Glomerular endothelial cell (primary cell): ENCODE measurements at regions not wholly inside any gene's neighbourhood (a gene's known extent, or its start where the extent isn't known, plus 50 kb on each side); places are given as distances from the start of the nearest gene placed in this dataset.
"Not testable (repeated sequence)": the region's sequence is repeated elsewhere in the genome, so short reads cannot be mapped to it uniquely, and the experiment has no call there.

Experiments used
- DNase-seq: peaks from one replicate; pipeline ENCODE4 v3.0.0-alpha.2; 2011; ENCODE audit warnings: low read depth, low spot score; ENCODE audit errors: extremely low read depth

DNA sequence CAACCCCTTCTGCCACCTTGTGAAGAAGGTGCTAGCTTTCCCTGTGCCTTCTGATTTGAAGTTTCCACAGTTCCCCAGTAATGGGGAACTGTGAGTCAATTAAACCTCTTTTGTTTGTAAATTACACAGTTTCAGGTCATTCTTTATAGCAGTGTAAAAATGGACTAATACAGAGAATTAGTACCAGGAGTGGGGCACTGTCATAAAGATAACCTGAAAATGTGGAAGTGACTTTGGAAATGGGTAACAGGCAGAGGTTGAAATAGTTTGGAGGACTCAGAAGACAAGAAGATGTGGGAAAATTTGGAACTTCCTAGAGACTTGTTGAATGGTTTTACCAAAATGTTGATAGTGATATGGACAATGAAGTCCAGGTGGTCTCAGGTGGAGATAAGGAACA is 131.0 kb upstream of the HAND2 start:
- no peak for DNase-seq

DNA sequence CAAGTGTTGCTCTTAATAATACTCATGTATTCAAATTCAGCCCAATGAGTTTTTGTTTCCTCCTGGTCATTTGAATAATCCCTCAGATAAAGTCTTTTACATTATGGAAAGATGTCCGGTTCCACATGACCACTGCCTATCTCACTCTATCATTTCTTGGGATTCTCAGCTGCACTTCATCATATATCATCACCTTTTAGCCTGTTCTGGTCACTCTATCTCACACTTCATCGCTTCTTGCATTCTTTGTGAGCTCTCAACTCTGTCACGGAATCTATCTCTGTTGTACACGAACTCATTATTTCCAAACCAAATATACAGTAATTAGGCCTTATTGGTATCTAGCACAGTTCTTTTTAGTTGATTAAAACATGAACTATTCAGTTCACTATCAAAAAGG is 126.9 kb upstream of the HAND2 start:
- DNase-seq = no peak

DNA sequence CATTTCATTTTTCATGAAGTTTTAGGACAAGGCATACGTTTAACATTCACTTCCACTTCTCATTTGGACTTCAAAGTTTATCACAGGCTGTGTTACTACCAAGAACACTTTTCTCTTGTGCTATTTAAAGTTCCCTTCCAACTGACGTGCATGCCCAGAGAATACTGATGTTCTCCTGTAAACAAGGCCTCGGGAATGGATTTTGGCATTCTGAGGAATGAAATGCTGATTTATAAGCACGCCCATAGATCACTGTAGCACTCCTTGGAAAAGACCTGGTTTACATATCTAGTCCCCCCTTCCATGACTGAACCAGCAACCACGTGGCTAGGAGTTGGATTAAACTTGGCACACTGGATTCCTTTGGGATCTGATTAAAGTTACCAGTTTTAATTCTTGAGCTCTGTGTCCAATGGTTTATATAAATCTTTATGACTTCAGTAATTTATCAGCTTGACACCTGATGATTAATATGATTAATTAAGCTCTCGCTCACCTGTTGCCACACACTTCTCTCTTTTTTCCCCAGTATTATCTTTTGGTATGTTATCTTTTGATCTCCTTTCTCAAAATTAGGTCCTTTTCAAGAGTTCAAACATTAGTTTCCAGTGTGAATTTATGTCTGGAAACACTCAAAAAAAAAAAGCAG is 122.4 kb upstream of the HAND2 start:
- DNase-seq = no peak

DNA sequence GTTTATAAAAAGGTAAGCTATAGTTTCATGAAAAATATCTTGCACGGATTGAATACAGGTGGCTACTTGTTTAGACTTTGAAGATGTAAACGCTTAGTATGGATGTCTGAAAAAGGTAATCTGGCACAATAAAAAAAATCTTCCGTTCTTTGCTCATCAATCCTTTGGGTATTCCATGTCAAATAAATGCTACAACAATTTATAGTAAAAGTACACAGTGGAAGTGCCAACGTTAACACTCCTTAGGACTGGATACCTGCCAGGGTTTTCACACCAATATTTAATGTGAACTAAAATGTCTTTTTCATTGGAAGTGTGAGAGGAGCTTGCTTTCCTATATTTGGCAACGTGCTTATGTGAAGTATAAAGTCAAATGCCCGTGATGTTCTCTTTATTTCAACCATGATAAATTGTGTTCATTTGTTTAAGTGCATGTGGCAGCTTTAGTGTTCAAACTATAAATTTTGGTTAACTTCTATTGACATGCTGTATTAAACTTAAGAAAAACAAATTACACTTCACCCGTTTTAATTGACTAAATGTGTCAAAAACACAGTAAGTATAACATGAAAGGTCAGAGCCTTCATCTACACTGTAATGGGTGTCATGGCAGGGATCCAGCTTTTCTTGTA is 121.7 kb upstream of the HAND2 start:
- no peak for DNase-seq

DNA sequence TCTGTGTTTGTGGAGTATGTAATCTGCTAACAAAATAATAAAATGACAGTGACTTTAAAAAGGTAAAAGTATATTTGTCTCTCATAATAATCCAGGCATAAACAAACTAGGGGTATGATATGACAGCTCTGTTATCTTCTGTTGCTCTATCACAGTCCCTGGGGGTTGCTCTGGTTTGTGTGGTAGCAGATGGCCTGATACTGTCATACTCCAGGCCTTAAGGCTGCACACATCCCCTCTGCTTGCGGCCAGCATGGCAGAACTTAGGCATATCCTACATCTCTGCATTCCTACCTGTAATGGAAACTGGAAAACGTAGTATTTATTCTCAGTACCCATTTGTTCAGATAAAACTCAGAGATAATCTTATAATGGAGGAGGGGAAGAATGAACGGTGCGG is 117.9 kb upstream of the HAND2 start:
- DNase-seq = no peak

DNA sequence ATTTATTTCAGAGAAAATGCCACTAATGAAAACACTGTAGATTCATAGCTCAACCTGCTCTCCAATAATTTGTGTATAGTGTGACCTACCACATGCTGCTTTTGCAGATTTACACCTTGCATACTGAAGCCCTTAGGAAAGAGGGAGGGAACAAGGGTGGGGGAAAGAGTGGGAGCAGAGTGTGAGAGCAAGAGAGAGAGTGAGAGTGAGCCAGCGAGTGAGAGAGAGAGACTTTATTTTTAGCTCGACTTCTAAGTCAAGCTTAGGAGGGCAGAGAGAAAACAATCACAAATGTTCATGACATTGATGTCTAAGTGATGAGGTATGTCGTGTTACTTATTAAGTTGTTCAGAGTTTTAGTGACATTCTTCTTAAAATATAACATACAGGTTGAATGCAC is 112.5 kb upstream of the HAND2 start:
- no peak for DNase-seq

DNA sequence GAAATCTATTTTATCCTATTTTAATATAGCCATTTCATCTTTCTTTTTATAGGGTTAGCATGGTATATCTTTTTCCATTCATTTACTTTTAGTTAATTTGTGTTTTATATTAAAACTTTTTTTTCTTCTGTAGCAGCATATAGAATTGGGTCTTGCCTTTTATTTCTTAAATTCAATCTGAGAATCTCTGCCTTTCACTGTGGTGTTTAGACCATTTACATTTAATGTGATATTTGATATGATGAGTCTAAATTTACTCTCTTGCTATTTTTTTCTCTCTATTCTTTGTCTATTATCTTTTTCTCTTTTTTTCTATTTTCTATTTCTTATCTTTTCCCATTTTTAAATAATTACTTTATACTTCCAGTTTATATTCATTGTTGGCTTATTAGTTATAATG is 105.4 kb upstream of the HAND2 start:
- DNase-seq = no peak

DNA sequence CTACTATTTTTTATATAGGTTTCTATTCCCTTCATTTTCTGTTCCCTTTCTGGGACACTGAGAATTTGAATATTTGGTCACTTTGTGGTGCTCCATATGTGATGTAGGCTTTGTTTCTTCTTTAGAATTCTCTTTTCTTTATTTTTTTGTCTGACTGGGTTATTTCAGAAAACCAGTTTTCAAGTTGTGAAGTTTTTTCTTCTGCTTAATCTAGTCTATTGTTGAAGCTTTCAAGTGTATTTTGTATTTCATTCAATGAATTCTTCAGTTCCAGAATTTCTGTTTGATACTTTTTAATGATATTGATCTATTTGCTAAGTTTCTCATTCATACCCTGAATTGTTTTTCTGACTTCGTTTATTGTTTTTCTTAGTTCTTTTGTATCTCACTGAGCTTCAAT is 96.2 kb upstream of the HAND2 start:
- DNase-seq = no peak

DNA sequence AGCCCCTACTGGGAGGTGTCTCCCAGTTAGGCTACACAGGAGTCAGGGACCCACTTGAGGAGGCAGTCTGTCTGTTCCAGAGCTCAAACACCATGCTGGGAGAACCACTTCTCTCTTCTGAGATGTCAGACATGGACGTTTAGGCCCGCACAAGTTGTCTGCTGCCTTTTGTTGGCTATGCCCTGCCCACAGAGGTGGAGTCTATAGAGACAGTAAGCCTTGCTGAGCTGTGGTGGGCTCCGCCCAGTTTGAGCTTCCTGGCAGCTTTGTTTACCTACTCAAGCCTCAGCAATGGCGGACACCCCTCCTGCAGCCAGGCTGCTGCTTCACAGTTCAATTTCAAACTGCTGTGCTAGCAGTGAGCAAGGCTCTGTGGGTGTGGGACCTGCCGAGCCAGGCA is 88.6 kb upstream of the HAND2 start:
- DNase-seq = not testable (repeated sequence)

DNA sequence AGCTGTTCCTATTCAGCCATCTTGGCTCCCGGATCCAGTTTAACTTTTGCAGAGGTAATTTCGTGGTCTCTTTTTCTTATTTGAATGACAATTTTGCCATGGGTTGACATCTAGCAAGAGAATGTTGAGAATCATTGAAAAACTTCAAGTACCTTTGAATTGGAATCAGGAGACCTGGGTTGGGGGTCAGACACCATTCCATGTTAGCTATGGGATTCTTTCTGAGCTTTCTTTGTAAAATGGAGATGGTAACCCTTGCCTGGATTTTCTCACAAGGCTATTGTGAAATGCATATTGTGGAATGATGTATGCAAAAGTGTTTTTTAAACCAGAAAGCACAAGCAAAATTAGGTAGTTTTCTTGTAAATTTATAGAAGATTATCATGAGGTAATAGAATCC is 79.1 kb upstream of the HAND2 start:
- DNase-seq = no peak

DNA sequence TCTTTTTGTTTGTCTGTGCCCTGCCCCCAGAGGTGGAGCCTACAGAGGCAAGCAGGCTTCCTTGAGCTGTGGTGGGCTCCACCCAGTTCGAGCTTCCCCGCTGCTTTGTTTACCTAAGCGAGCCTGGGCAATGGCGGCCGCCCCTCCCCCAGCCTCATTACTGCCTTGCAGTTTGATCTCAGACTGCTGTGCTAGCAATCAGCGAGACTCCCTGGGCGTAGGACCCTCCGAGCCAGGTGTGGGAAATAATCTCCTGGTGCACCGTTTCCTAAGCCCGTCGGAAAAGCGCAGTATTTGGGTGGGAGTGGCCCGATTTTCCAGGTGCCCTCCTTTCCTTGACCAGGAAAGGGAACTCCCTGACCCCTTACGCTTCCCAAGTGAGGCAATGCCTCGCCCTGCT is 78.6 kb upstream of the HAND2 start:
- not testable (repeated sequence) for DNase-seq

DNA sequence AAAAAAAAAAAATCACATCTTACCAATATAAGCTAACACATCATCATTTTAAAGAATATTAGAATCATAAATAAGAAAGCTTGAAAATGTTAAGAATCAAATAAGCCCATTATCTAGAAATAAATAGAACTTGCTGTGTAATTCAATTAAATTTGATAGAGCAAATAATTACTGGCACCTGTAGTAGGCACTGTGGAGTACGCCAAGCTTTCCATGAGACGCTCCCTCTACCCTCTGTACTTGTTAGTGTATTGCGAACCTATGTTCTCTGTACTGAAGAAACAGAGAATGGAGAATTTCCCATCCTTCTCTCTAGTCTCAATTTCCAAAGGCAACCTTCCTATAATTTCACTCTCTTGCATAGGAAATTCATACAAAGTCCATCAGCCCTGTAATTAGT is 61.7 kb upstream of the HAND2 start:
- DNase-seq = no peak

DNA sequence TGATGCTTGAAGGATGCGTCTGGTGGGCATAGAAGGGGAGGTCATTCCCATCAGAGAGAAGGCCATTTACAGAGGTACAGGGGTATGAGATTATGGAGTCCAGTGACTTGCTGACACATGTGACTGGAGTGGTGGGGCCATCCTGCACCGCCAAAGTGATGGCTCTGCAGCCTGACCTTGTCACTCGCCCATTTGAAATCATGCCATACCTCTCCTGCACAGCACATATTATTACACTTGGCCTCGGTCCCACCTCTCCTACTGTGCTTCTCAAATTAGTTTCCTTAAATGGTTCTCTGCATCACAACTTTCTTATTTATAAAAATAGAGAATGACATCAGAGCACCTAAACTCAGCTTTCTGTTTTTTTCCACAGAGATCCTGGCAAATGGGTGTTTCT is 60.7 kb upstream of the HAND2 start:
- no peak for DNase-seq

DNA sequence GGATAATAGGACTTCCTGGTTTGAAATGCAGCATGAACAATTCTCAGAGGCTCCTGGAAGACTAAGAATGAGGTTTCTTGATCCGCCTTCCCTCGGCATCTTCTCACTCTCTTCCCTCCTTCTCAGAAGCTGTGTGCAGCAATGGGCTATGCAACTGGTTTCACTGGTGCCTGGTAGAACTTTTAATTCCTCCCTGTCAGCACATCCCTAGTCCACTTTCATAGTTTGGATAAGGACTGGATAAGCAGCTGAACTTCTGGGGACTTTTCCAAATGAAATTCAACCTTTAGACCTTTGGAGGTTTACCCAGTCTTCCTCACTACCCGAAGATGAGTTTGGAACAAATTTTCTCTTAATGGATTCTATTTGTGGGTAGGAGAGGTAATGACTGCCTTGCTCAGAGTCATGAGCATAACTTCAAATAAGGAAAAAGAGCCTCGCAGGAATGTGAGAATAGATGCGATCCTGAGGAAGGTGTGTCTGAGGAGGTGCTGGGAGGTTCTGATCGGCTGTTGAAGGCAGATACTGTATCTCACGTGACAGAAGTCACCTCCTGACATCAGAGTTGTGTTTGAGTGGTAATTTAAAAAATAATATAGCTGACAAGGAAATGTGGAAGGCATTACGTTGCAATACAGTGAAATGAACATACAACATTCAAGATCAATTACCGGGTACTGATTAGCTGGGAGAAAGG is 56.0 kb upstream of the HAND2 start:
- DNase-seq = no peak

DNA sequence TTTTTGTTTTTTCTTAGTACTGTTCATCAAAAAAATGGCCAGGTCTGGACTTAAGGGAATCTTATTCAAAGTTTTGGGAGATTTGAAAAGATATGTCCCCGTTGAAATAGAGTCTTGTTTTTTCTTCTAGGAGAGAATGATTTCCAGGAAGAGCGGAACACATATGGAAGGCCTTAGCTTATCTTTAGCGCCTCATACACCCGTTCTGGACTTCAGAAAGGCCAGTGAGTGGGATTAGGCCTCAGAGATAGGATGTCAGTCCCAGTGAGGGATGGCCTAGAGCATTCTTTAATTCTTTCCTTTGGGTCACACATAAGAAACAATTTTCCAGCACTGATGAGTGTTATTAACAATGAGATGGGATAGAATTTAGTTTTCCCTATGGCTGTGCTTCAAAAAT is 54.5 kb upstream of the HAND2 start:
- DNase-seq = no peak
